H4 (cell line): ENCODE measurements at regions not wholly inside any gene's neighbourhood (a gene's known extent, or its start where the extent isn't known, plus 50 kb on each side); places are given as distances from the start of the nearest gene placed in this dataset.

ENCODE experiments used
- DNase-seq: peaks from one replicate; pipeline ENCODE4 v3.0.0-alpha.2; 2015; ENCODE audit warnings: low spot score

GRCh38 chr15:93166675-93167074, 77.7 kb upstream of the RGMA start:
- no peak for DNase-seq

DNA sequence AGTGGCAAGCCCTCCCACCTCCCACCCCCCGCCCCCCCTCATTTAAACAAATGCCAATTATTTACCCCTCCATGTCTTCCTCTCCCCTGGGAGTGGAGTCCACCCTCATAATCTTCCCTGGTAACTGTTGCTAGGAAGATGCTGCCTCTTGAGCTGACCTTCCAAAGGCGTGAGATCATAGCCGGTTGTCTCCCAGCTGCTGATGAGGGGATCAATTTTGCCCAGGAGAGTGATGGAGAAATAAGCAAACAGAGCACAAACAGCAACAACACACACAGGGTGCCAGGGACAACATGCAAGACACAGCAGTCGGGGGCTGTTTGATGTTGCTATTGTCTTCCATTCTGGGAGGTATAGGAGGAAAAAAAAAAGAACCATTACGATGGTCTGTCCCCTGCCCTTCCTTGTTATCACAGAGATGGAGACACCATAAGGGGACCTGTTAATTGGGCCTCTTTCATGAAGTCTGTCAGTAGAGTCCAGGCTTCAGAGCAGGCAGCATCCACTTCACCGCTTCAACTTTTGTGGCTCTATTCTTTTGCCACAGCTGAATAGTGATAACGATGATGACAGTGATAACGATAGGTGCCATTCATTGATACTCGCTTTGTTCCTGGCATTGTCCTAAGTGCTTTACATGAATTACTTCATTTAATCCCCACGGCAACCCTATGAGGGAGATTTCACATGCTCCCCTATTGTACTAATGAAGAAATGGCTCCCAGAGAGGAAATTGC, 76.9 kb upstream of the RGMA start:
- no peak for DNase-seq

GRCh38 chr15:93164409-93164808, 75.4 kb upstream of the RGMA start:
- no peak for DNase-seq

DNA sequence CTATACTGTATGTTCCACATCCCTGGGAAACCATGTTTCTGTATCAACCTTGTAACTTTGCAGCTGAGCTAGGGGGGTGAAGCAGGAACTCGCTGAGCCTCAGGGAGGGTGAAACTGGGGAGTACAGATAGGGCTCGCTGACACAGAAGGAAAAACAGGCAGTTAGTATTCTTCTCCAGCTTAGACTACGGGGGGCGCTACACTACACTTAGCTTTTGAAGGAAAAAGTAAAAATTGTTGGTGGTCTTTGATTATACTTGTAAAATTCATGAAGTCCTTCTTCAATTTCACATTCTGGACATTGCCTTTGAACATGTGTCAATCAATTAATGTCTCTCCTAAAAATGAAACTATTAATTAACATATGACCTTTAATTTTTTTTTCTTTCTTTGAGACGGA, 73.5 kb upstream of the RGMA start:
- no peak for DNase-seq

DNA sequence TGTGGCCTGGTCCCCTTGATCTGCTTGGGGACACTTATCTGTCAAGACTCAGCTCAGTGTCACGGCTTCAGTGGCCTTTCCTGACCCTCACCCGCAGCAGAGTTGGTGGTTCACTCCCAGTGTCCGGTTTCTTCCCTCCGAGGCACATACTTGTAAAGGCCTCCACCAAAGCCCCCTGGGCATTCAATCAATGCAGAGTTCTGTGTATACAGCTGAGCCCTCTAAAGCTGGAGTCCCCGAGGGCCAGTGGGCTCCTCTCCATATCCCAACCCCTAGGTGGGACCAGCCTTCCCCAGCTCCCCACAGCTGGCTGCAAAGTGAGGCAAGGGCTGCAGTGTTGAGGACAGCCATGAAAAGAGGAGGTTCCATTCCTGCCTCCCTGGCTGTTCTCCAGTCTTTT, 70.9 kb upstream of the RGMA start:
- DNase-seq = no peak

DNA sequence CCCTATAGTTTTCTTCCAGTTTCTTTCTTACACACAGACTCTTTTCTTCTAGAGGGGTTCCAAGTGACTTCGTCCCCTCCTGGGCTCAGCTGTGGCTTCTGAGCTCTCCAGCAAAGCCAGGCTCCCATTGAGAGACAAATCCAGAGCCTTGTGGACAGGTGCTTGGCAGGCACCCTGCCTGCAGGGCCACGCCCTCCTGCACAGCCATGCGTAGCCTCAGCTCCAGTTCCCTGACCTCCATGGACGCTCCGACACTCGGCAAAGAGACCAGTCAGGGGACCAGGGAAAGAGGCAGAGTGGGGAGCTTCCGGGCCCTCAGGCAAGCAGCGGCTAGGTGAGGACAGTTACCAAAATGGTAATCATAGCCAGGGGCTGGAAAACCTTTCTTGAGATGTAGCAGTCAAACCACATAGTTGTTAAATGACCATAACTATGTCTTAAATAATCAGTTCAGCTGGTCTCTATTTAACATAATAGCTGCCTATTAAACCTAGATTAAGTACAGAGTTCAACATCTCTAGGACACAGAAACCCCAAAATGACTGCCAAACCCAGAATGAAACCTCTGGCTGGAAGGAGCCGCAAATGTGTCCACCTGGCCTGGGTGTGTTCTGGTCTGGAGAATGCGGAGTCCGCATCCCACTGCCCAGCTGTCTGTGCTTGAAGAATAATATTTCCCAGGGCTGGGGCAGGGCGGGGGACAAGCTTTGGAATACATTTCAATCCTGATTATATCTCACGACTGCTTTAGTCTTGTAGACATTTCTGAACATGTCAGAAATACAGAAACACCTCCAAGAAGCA, 69.3 kb upstream of the RGMA start:
- DNase-seq = no peak

DNA sequence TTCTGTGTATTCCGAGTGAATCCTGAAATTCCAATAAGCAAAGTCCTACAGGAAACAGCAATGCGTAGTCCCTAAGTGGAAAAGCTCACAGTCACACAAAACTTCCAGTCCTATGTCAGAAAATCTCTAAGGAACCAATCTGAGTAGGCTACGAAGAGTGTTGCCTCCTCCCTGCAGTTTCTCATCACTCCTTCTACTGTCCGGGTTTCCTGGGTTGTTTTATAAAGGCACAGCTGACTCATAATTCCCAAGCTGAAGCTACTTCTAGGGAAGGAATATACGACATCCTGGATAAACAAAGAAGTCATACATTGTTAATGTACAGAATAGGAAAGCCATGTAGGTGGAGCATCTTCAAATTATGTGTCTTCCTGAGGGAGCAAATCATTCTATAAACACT, 65.7 kb upstream of the RGMA start:
- no peak for DNase-seq

- DNase-seq = no peak
Observed at GRCh38 chr15:93152951-93153350, 63.9 kb upstream of the RGMA start.

DNA sequence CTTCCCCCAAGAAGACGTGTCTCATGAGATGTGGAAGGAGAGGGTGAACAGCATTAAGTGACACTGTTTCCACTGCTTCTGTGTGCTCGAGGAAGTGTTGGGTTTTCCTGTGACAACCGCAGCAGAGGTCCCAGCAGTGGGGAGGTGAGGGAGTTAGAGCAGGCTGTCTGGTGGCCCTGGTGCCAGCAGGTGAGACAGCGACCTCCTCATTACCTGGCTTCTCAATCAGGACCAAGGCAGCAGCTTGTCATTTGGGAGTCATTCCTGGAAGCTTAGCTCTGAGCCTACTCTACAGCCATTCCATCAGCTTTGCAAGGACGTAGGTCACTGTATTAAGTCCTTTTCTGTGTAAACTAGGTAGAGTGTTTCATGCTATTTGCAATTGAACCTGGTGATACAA, 63.3 kb upstream of the RGMA start:
- no peak for DNase-seq

- DNase-seq = no peak
Observed at GRCh38 chr15:93150910-93151881, 62.2 kb upstream of the RGMA start.

DNA sequence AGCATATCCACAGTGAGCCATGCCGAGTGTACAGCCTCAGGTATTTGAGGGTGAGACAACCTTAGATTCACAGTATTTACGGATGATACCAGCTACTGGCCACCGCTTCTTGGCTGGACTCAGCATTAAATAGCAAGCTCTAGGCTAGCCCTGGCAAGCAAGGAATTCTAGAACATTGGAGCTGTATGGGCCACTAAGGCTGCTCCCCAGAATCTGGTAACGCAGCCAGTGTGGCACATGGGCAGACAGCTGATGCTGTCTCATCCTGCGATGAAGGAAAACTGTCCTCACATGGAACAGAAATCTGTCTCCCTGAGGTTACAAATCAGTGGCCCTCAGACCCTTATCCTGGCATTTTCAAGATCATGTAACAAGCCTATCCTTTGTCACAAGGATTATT, 57.6 kb upstream of the RGMA start:
- DNase-seq = no peak

DNA sequence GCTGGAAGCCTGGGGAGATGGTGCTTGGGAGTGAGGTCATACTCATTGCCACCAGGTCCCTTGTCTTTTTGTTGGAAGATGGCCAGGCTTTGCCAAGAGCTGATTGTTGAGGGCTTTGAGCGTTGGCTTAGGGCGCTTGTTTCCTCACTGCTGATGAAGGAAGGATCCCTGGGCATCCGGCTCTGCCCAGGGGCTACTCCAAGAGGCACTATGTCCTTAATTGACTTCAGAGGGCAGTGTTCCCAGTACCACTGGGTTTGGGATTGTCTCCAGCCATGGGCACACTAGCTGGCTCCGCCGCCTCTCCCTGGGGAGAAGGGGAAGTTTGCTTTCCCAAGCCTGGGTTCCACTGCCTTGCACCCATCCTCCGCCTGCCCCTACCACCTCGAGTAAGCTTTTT, 57.2 kb upstream of the RGMA start:
- DNase-seq = no peak

DNA sequence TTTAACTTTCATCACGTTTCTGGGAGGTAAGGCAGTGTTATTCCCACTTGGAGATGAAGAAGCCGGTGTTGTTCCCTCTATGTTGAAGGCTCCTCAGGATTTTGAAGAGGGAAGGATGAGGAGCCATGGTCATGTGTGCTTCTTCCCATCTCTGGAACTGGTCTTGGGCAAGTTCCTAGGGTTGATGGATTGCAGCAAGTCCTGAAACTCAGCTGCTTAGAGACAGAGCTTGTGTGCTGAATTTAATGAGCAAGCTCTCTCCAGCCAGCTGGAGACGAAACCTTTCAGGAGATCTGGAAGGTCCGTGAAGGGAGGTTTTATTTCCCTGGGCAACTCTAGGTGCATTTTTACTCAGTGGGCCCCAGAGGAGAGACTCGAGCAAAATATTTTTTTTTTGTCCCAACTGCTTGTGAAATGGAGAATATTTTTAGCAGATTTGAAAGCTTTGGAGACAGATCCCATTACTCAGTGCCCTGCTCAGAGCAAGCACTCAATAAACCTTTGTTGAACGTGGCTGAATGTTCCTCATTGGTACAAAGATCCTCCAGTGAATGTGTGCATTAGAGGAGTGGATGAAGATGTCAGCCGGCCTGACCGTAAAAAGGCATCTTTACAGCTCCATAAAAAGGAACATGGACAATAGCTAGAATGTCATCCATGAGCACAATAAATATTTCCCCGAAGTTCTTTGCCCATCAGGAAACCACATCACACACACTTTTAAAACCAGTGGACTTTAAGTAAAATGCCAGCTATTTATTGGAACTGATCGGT, 55.6 kb upstream of the RGMA start:
- DNase-seq = no peak

- DNase-seq = no peak
Observed at GRCh38 chr15:93143186-93143585, 54.2 kb upstream of the RGMA start.

- DNase-seq = no peak
Observed at GRCh38 chr15:93141371-93141794, 52.4 kb upstream of the RGMA start.

GRCh38 chr15:93139436-93139835, 50.4 kb upstream of the RGMA start:
- no peak for DNase-seq

- no peak for DNase-seq
Observed at GRCh38 chr15:93138681-93139250, 49.8 kb upstream of the RGMA start.
